ENCODE measurements at regions not wholly inside any gene's neighbourhood (a gene's known extent, or its start where the extent isn't known, plus 50 kb on each side); places are given as distances from the start of the nearest gene placed in this dataset.

DNA sequence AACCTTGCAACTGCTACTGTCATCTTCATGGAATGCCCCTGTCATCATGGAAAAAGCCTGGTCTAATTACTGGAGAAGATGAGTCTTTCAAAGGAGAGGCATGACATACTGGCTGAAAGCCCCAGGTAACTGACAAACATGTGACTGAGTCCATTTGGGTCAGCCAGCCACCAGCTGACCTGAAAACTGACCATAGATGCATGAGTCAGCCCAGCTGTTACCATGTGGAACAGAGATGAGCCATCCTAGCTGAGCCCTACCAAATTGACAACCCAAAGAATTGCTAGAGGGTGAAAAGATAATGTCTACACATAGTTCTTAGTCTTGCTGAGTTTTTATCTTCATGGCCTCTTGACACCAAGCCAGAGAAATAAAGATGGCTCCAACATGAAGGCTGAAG lies 311.8 kb downstream of the UTP18 start:
- no peak for DNase-seq
